ENCODE measurements at regions not wholly inside any gene's neighbourhood (a gene's known extent, or its start where the extent isn't known, plus 50 kb on each side); places are given as distances from the start of the nearest gene placed in this dataset.

- no peaks in the 10 kb centered on the region for H3K27me3 ChIP-seq (ENCODE audit: insufficient read depth, low read depth, low read length)
- H3K27ac ChIP-seq (ENCODE audit: low read length), result no peak overlapping the region
- no peaks in the 10 kb centered on the region for H3F3A ChIP-seq (ENCODE audit: insufficient read depth, low read length, poor library complexity, severe bottlenecking)
- TF ChIP-seq CTCF (IDR thresholded peaks at IDR 0.05; ENCODE audit: poor library complexity, severe bottlenecking) (no peak), SMC3 (conservative IDR thresholded peaks at IDR 0.05; ENCODE audit: poor library complexity) (no peak), EP300 (conservative IDR thresholded peaks at IDR 0.05; ENCODE audit: poor library complexity, severe bottlenecking) (no peak), POLR2AphosphoS5 (IDR thresholded peaks at IDR 0.05) (no peak), TAF1 (IDR thresholded peaks at IDR 0.05; ENCODE audit: low read depth) (no peak), EZH2 (IDR thresholded peaks at IDR 0.05; ENCODE audit: borderline replicate concordance, insufficient read depth, low read length, poor library complexity, severe bottlenecking) (no peak), MXI1 (conservative IDR thresholded peaks at IDR 0.05; ENCODE audit: poor library complexity, severe bottlenecking) (no peak), REST (IDR thresholded peaks at IDR 0.05; ENCODE audit: borderline replicate concordance) (no peak), RAD21 (conservative IDR thresholded peaks at IDR 0.05) (no peak)
- no peaks in the 10 kb centered on the region for H3K79me2 ChIP-seq (replicated peaks; ENCODE audit: insufficient read depth, low read length)
- no peak overlapping the region for H3K9ac ChIP-seq (ENCODE audit: low read length)
- no peaks in the 10 kb centered on the region for H3K9me2 ChIP-seq (ENCODE audit: insufficient read depth, low read length)
- no peaks in the 10 kb centered on the region for H3K36me3 ChIP-seq (ENCODE audit: insufficient read depth, low read length)
- H3K4me2 ChIP-seq (ENCODE audit: low read length), result no peak overlapping the region
- no peaks in the 10 kb centered on the region for H4K20me1 ChIP-seq (ENCODE audit: insufficient read depth)
- no peak overlapping the region for H2AFZ ChIP-seq (ENCODE audit: low read depth, low read length)
- no peaks in the 10 kb centered on the region for H3K9me3 ChIP-seq (ENCODE audit: low read length)
- H3K4me3 ChIP-seq (ENCODE audit: low read length), result no peak overlapping the region
Measured at GRCh38 chr4:164501074-164501473, 252.9 kb upstream of the SMIM31 start.

GRCh38 chr4:164503874-164504273, 250.1 kb upstream of the SMIM31 start:
- no peak overlapping the region for H3K9ac ChIP-seq (ENCODE audit: low read length)
- no peaks in the 10 kb centered on the region for H3K9me3 ChIP-seq (ENCODE audit: low read length)
- H3K27ac ChIP-seq (ENCODE audit: low read length), result no peak overlapping the region
- H3K4me2 ChIP-seq (ENCODE audit: low read length), result no peak overlapping the region
- H3K9me2 ChIP-seq (ENCODE audit: insufficient read depth, low read length), result no peaks in the 10 kb centered on the region
- no peaks in the 10 kb centered on the region for H3K79me2 ChIP-seq (replicated peaks; ENCODE audit: insufficient read depth, low read length)
- H3F3A ChIP-seq (ENCODE audit: insufficient read depth, low read length, poor library complexity, severe bottlenecking), result no peaks in the 10 kb centered on the region
- no peak overlapping the region for H3K4me3 ChIP-seq (ENCODE audit: low read length)
- H2AFZ ChIP-seq (ENCODE audit: low read depth, low read length), result no peak overlapping the region
- H3K27me3 ChIP-seq (ENCODE audit: insufficient read depth, low read depth, low read length), result no peaks in the 10 kb centered on the region
- H3K36me3 ChIP-seq (ENCODE audit: insufficient read depth, low read length), result no peaks in the 10 kb centered on the region
- TF ChIP-seq TAF1 (IDR thresholded peaks at IDR 0.05; ENCODE audit: low read depth) (no peak), CTCF (IDR thresholded peaks at IDR 0.05; ENCODE audit: poor library complexity, severe bottlenecking) (no peak), POLR2AphosphoS5 (IDR thresholded peaks at IDR 0.05) (no peak), EZH2 (IDR thresholded peaks at IDR 0.05; ENCODE audit: borderline replicate concordance, insufficient read depth, low read length, poor library complexity, severe bottlenecking) (no peak), MXI1 (conservative IDR thresholded peaks at IDR 0.05; ENCODE audit: poor library complexity, severe bottlenecking) (no peak)
- no peaks in the 10 kb centered on the region for H4K20me1 ChIP-seq (ENCODE audit: insufficient read depth)
